ENCODE measurements at regions not wholly inside any gene's neighbourhood (a gene's known extent, or its start where the extent isn't known, plus 50 kb on each side); places are given as distances from the start of the nearest gene placed in this dataset.

DNA sequence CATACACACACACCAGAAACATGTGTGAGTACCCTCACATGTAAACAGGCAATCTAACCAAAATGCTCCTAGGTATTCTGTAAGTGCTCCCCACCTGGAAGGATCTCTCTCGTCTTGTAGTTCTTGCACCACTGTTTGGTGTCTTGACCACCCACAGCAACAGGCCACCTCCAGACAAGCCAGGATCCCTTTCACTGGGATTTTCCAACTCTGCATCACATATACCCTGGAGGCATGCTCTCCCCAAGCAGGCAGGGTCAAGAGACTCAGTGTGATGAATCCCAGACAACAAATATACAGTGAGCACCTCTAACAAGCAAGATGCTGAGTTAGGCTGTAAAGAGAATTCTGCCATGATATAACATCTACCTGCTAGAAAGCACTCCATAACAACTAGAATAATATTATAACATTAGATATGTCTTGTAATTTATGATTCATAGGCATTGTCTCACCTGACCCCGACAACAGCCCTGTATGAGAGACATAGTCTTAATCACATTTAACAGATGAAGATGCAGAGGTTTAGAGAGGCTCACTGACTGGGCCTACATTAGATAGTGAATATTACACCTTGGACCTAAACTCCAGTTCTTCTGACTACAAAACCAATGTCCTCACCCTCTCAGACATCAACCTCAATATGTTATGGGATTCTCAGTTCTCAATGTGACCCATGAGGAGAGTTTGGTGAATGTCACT is 76.5 kb upstream of the BCL6 start:
- no peak for DNase-seq (ENCODE audit: extremely low read depth in 1 of 2, low read depth in 1 of 2)

DNA sequence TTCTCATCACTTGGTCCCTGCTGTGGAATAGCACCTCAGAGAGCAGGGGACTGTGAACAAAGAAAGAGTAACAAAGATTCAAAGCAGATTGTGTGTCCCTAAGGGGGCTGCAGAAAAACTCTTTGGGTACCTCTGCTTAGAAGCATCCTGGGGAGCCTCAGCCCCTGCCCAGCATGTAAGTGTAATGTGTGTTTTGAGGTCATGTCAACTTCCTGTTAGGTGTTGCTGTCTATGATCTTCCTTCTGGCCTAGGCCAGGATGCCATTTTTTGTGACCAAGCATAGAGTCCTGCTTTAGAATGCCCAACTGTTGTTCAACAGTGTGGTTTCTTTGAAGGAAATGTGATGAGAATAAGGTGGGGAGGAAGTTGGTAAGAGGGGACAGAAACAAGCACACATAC is 77.1 kb upstream of the BCL6 start:
- DNase-seq (ENCODE audit: extremely low read depth in 1 of 2, low read depth in 1 of 2): no peak

DNA sequence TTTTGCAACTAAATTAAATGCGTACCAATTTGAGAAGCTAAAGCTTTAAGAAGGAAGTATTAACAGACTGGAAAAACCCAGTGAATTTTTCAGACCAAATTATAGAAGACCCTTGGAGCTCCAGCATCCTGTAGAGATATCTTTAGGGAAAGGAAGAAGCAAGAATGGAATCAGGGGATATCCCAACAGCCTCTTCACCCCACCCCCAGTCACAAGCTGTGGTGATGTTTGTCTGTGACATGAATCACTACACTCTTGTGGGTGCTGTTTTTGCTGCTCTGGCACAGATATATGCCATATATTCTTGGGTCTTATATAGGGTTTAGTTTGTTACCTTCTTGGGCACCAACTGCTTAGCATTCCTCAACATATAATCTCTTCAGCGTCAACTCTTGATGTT is 78.5 kb upstream of the BCL6 start:
- DNase-seq (ENCODE audit: extremely low read depth in 1 of 2, low read depth in 1 of 2): no peak

DNA sequence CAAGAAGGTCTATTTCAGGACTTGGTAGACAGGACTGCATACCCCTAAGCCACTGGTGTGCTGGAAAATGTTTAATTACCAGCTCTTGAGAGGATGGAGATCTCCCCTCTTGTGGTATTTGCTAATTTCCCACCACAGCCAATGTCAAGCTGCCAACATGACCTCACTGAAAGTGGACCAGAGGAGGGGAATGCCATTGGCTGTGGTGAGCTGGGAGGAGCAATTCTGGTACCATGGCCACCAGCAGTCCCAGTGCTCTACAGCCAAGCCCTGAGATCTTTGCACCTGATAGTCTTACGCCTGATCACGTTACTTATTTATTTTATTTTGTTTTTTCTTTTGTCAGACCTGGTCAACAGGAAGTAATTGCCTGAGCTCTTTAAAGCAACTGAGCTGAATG is 82.5 kb upstream of the BCL6 start:
- no peak for DNase-seq (ENCODE audit: extremely low read depth in 1 of 2, low read depth in 1 of 2)

DNA sequence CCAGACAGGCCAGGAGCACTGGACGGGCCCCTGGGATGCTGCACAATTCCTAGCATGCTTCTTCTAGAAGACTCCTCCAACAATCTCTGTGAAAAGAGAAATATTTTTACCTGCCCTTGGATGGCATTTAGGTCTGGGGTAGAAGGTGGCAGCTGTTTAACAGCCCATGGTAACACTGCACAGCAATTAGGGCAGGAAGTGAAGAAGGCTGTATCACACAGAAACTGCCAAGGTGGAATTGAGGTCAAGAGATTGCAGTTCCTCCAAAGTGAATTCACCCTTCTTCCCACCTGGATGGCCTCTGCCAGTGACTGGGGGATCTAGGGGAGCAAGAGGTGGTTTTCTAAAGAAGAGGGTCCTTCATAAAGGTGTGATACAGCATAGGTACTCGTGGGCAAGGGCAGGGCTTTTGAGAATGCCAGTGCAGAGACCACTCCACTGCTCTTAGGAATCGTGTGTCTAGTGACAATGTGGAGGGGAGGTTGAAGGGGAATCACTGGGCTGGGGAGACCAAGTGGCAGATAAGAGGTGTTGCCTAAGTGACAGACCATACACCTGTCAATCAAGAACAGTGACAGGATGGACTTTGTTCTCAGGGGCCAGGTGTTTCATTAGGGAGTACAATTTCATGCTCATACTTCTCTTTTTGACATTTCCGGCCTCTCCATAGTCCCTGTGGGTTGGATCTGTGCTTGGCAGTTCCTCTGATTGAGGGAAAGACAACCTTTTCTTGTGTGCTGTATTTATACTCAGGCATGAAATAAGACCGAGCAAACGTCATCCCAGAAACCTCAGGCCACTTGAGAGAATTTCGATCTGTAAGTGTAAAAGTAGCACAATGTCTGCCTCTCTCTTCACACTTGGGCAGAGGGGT is 83.5 kb upstream of the BCL6 start:
- no peak for DNase-seq (ENCODE audit: extremely low read depth in 1 of 2, low read depth in 1 of 2)

DNA sequence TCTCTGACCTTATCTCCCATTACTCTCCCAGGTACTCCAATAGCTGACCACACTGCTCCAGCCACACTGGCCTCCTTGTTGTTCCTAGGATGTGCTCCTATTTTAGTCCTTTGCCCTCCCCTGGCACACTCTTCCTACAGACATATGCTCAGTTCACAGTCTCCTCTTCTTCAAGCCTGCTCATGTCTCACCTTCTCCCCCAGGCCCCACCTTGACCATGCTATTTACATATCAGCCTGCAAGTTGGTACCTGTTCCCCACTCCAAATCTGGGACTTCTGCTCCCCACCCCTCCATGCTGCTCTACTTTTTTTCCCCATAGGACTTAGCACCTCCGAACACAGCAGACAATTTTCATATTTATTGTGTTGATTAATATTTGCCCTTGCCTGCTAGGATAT is 84.9 kb upstream of the BCL6 start:
- DNase-seq (ENCODE audit: extremely low read depth in 1 of 2, low read depth in 1 of 2): no peak

DNA sequence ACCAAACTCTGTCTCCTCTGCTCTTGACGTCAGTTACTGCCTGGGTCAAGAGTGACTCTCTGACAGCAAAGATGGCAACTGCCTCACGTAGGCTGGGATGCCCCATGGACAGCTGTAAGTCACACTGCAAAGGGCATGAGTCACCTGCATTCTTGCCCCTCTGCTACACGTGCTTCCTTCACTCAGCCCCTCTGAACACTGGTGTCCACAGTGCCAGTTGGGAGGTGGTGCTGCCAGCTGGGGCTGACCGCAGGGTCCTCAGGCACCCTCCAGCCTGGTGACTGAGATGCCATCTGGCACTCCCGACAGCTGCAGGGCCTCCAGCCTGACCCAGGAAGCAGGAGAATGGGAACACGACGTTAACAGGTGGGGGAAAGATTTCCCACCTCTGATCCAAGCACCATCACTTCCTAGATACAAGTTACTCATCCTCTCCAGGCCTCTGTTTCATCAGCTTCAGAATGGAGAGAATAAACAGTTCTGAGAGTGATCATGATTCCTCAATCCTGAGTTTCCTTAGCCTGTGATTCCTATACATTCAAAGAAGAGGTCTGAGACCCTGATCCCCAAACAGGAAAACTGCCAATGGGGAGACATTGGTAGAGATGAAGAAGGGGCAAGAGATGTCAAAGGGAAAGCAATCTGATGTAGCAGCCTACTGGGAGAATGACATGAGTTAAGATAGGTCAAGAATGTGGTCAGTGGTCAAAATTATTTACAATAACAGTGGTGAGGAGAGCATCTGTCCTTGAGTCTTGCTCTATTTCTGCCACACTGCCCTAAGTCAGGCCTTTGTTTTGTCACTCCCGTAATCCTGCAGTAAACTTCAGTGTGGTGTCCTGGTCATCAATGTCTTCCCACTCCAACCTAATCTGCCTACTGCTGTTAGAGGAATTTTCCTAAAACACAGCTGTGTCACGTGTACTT is 86.1 kb upstream of the BCL6 start:
- DNase-seq (ENCODE audit: extremely low read depth in 1 of 2, low read depth in 1 of 2): no peak

DNA sequence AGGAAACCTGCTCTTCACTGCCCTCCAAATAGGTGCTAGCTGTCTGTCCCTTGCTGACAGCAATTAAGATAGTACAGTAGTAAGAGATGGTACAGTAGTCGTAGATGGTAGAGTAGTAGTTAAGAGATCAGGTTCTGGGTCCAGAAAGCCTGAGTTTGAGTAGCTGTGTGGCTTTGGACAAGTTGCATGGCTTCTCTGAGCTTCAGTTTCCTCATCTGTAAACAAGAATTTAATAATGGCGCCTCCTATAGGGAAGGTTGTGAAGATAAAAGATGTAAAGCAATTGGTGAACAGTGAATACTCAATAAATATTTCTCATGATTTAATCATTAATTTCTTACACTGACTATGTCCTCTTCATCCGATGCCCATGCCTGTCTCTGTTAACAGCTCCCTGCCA is 86.9 kb upstream of the BCL6 start:
- no peak for DNase-seq (ENCODE audit: extremely low read depth in 1 of 2, low read depth in 1 of 2)

DNA sequence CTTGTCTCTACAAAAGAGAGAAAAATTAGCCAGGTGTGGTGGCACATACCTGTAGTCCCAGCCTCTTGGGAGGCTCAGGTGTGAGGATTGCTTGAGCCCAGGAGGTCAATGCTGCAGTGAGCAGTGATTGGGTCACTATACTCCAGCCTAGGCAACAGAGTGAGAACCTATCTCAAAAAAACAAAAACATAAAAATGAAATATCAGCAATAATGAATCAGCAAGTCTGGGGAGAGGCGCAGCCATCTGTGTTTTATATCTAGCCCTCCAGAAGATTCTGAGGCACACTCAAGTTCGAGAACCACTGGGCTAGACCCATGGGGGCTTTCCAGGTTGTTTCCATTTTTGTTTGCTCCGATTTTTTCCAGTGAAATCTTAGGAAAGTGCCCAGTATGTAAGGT is 88.1 kb upstream of the BCL6 start:
- no peak for DNase-seq (ENCODE audit: extremely low read depth in 1 of 2, low read depth in 1 of 2)

DNA sequence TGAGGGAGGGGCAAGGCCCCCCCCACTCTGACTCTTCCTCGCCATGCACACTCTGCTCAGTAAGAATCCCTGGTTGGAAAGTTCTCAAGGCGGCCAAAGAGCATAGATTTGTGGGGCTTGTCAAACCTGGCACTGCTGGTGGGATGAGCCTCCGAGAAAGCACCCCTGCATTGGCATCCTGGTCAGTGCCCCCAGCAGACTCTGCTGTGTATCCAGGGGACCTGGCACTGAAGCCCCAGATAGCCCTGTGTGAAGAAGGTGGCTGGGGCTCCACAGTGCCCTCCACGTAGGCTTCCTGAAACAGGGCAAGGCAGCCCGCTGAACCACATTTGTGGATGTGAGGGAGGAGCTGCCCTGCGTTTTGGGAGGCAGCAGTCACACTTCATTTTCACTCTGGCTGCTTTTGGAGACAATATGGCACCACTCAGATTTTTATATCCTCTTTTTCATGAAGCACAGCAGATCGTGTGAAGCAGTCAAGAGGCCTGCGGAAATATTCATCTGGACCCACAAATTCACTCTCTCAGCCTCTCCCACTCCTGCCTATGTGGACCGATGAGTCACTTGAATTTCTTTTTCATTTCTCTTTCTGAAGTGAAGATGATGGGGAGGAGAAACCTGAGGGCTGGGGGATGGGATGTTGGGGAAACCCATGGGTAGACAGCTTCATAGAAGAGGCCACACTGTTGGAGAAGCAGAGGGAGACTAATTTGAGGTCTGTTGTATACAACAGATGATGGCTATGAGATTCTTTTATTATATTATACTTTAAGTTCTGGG is 88.7 kb upstream of the BCL6 start:
- DNase-seq (ENCODE audit: extremely low read depth in 1 of 2, low read depth in 1 of 2): no peak

DNA sequence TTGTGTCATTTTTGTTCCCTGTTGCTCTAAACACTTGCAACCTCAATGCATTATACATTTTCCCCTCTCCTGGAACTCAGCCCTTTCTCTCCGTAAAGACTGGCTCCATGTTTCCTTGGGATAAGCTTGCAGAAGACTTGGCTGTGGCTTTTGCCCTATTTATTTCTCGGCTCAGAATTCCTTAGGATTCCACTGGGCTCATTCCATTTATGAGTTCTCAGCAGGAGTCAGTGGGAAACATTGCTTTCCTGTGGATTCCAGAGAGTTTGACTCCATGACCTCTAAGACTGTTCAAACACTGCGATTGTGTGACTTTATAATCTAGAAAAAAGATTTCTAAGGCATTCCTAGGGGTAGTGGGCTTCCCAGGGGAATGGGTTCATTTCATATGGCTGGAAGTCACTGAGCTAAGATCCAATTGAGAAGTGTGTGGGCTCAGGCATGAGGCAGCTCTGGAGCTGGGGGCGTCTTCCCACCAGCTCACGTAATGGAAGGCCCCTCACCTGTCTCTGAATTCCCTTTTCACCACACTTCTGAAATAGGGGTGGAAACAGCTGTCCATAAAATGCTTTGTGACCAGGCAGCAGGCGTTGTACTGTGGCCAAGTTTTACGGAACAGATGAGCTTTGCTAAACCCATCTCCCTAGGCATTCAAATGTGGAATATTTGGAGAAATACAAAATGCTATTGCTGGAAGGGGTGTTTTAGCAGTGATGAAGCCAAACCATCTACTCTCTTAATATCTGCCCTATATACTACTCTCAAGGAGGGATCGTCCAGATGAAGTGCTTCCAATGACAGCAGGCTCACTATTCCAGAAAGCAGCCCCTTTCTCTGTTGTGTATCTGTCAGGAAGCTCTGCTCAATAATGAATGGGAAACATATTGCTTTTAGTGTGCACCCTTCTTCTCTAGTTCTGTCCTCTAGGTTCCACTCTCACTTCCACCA is 91.8 kb upstream of the BCL6 start:
- DNase-seq (ENCODE audit: extremely low read depth in 1 of 2, low read depth in 1 of 2): no peak

DNA sequence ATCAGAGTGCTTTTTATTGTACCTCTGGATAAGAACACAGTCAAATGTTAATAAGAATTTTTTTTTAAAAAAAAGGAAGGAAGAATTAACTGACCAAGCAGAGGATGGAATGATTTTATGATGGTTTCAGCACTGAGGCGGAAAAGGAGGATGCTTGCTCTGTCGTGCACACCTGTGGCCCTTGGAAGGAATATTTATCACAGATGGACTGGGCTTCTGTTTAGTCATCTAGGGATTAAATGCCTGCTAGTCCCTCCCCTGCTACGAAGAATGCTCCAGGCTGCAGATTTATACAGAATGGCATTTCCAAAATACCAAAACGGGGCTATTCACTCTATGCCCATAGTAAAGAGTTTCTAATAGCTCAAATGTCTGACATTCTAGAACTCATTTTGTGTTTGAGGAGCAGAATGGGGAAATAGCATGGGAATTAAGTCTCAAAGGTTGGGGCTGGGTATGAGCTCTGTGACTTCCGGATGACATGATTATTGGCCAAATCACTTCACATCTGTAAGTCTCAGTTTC is 92.8 kb upstream of the BCL6 start:
- DNase-seq (ENCODE audit: extremely low read depth in 1 of 2, low read depth in 1 of 2): no peak

DNA sequence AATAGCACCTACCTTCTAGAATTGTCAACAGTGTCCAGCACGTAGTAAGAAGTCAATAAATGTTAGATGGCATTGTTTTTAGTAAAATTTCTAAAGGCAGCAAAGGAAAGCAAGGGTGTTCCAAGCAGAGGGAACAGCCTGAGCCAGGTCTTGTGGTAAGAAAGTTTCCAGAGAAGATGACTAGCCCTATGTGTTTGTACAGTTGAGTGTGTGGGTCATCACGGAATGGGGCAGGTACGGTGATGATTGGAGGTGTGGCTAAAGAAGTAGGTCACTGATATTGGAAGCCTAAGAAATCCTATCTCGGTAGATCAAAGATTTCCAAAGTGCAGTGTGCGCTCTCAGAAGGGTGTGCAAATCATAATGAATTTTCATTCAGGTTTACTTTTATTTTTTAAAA is 94.2 kb upstream of the BCL6 start:
- DNase-seq (ENCODE audit: extremely low read depth in 1 of 2, low read depth in 1 of 2): no peak

DNA sequence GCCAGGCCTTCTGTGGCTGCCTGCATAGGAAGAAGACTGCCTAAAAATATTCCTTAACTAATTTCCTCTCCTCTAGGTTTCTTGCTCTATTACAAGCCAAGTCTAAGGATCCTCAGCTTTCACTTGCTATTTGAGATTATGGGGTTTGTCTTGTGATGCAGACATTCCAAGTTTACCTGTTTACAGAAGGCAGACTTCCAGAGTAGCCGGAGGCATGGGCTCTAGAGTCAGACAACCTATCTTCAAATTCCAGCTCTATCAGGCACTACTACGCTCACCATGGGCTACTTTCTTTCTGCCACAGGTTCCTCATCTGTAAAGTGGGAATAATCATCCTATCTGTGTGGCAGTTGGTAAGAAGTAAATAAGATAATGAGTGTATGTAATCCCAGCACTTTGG is 95.6 kb upstream of the BCL6 start:
- DNase-seq (ENCODE audit: extremely low read depth in 1 of 2, low read depth in 1 of 2): no peak

DNA sequence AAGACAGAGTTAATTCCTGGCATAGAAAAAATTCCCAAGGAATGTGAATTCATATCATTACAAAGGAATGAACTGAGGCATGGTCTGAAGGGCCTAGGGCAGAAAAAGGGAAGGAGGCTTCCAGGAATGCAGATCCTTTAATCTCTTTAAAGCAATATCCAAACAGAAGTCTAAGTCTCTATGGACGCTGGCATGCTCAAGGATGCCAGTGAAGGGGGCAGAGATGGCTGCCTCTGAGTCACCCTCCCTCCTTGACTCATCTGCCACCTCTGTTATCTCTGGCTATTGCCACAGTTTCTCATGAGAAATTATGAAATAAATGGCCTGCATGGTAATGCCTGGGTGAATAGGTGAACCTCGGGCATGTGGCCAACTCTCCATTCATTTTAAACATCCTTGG is 96.3 kb upstream of the BCL6 start:
- no peak for DNase-seq (ENCODE audit: extremely low read depth in 1 of 2, low read depth in 1 of 2)

DNA sequence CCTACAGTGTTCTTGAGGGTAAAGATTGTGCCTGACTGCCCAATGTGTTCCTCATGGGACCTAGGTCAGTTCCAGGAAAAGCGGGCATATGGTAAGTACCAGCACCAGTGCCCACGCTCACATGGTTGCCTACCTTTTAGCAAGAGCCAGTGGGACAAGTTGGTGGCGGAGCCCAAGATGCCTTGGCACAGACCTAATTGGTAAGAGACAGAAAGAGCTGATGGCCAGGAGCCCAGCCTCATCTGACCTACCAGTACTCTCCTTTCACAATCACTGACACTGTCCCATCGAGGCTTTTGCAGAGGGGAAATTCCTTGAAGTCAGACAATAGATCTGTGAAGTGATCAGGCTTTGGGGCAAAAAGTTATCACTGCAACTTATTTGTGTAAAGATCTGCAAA is 98.4 kb upstream of the BCL6 start:
- DNase-seq (ENCODE audit: extremely low read depth in 1 of 2, low read depth in 1 of 2): no peak

DNA sequence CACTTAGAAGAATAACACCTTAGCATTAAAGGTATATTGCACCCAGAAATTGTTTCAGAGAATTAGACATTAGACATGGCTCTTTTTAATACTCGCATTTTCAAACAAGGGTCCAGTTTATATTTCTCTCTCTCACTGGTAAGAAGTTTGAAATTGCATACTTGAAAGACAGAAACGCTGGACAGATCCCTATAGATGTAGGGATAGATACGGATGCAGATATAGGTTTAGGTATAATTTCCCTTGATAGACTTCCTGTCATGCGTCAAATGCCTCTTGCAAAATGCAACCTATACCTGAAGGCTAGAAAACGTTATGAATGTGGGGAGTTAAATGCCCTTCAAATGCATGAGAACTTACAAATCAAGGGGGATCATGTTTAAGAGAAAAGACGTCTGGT is 99.4 kb upstream of the BCL6 start:
- no peak for DNase-seq (ENCODE audit: extremely low read depth in 1 of 2, low read depth in 1 of 2)

DNA sequence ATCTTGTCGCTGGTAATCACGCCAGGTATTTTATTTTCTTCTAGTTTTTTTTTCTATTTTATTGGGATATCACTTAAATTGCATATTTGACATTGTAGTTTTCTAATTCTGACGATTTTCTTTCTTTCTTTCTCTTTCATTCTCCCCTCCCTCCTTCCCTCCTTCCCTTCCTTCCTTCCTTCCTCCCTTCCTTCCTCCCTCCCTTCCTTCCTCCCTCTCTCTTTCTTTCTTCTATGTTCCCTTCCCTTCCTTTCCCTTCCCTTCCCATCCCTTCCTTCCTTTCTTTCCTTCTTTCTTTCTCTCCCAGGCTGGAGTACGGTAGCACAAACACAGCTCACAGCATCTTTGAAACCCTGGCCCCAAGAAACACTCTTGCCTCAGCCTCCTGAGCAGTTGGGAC is 100.6 kb upstream of the BCL6 start:
- no peak for DNase-seq (ENCODE audit: extremely low read depth in 1 of 2, low read depth in 1 of 2)

DNA sequence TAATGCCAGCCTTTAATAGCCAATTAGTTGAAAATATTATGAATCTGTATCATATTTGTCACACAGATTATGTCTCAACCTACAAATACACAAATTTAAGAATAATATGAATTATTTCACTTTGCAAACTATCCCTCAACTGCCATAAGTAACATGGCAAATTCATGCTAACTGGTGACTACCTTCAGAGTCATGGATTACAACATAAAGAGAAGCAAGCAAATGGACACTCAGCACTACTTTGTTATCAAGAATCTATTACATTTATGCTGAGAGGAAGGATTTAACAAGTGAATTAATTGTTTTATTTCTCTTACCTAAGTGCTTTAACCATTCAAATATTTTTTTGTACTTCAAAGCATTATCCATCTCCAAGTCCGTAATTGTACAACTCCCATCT is 103.1 kb upstream of the BCL6 start:
- DNase-seq (ENCODE audit: extremely low read depth in 1 of 2, low read depth in 1 of 2): no peak

All from activated CD8-positive, alpha-beta memory T cell treated with anti-CD3 and anti-CD28 coated beads for 1 hour (primary cell).